IPS-18a (cell line): ENCODE measurements at regions not wholly inside any gene's neighbourhood (a gene's known extent, or its start where the extent isn't known, plus 50 kb on each side); places are given as distances from the start of the nearest gene placed in this dataset.

ENCODE experiments used
- H3K27ac ChIP-seq: one replicate; pipeline ENCODE4 v1.5.1; 2013; ENCODE audit warnings: low read length
- H3K27me3 ChIP-seq: one replicate; pipeline ENCODE4 v1.6.1; 2013; ENCODE audit warnings: mild to moderate bottlenecking, low read length; ENCODE audit not compliant: control insufficient read depth, insufficient read depth
- H3K36me3 ChIP-seq: one replicate; pipeline ENCODE4 v1.6.1; 2013; ENCODE audit warnings: low read depth, low read length; ENCODE audit not compliant: control insufficient read depth
- H3K4me1 ChIP-seq: one replicate; pipeline ENCODE4 v1.6.1; 2013; ENCODE audit warnings: low read depth, low read length; ENCODE audit not compliant: control insufficient read depth
- H3K4me3 ChIP-seq: one replicate; pipeline ENCODE4 v1.5.1; 2013; ENCODE audit warnings: low read length
- H3K9ac ChIP-seq: one replicate; pipeline ENCODE4 v1.6.1; 2013; ENCODE audit warnings: mild to moderate bottlenecking, low read length, moderate library complexity
- H3K9me3 ChIP-seq: one replicate; pipeline ENCODE4 v1.6.1; 2013; ENCODE audit warnings: low read depth, low read length; ENCODE audit not compliant: control insufficient read depth

- no peak overlapping the region for H3K9ac ChIP-seq
- no peaks in the 10 kb centered on the region for H3K9me3 ChIP-seq
Measured at GRCh38 chr10:4647109-4647785, 178.8 kb upstream of the AKR1E2 start.

GRCh38 chr10:4646547-4646946, 179.5 kb upstream of the AKR1E2 start:
- Histone ChIP-seq H3K4me3 (no peak overlapping the region), H3K27ac (no peak overlapping the region), H3K9ac (no peak overlapping the region), H3K4me1 (no peaks in the 10 kb centered on the region), H3K9me3 (no peaks in the 10 kb centered on the region), H3K36me3 (no peaks in the 10 kb centered on the region), H3K27me3 (no peaks in the 10 kb centered on the region)

More at GRCh38 chr10:4647109-4647785, 178.8 kb upstream of the AKR1E2 start:
- Histone ChIP-seq H3K4me3 (no peak overlapping the region), H3K4me1 (no peaks in the 10 kb centered on the region), H3K36me3 (no peaks in the 10 kb centered on the region), H3K27me3 (peaks cover 4% of the 10 kb centered on the region), H3K27ac (no peak overlapping the region)

- H3K4me3 ChIP-seq = no peak overlapping the region
- no peak overlapping the region for H3K9ac ChIP-seq
- H3K27me3 ChIP-seq = no peaks in the 10 kb centered on the region
- H3K36me3 ChIP-seq = no peaks in the 10 kb centered on the region
- no peaks in the 10 kb centered on the region for H3K9me3 ChIP-seq
- no peak overlapping the region for H3K27ac ChIP-seq
- no peaks in the 10 kb centered on the region for H3K4me1 ChIP-seq
Measured at GRCh38 chr10:4645836-4646235, 180.2 kb upstream of the AKR1E2 start.

- H3K4me1 ChIP-seq = no peaks in the 10 kb centered on the region
- H3K4me3 ChIP-seq = no peak overlapping the region
- H3K27me3 ChIP-seq = no peaks in the 10 kb centered on the region
- H3K27ac ChIP-seq = no peak overlapping the region
- no peaks in the 10 kb centered on the region for H3K9me3 ChIP-seq
- no peak overlapping the region for H3K9ac ChIP-seq
- H3K36me3 ChIP-seq = no peaks in the 10 kb centered on the region
Measured at GRCh38 chr10:4643471-4643870, 182.5 kb upstream of the AKR1E2 start.

- no peak overlapping the region for H3K9ac ChIP-seq
- H3K36me3 ChIP-seq = no peaks in the 10 kb centered on the region
- H3K4me1 ChIP-seq = no peaks in the 10 kb centered on the region
- H3K27ac ChIP-seq = no peak overlapping the region
- no peak overlapping the region for H3K4me3 ChIP-seq
- H3K27me3 ChIP-seq = no peaks in the 10 kb centered on the region
- H3K9me3 ChIP-seq = no peaks in the 10 kb centered on the region
Measured at GRCh38 chr10:4639960-4640359, 186.0 kb upstream of the AKR1E2 start.

GRCh38 chr10:4638099-4638498, 187.9 kb upstream of the AKR1E2 start:
- Histone ChIP-seq H3K36me3 (no peaks in the 10 kb centered on the region), H3K4me3 (no peak overlapping the region), H3K4me1 (no peaks in the 10 kb centered on the region), H3K9me3 (no peaks in the 10 kb centered on the region), H3K9ac (no peak overlapping the region), H3K27me3 (no peaks in the 10 kb centered on the region), H3K27ac (no peak overlapping the region)

- H3K27me3 ChIP-seq = no peaks in the 10 kb centered on the region
- H3K4me3 ChIP-seq = no peak overlapping the region
- H3K4me1 ChIP-seq = no peaks in the 10 kb centered on the region
- no peak overlapping the region for H3K9ac ChIP-seq
- no peaks in the 10 kb centered on the region for H3K9me3 ChIP-seq
- H3K27ac ChIP-seq = no peak overlapping the region
- no peaks in the 10 kb centered on the region for H3K36me3 ChIP-seq
Measured at GRCh38 chr10:4637657-4638056, 188.3 kb upstream of the AKR1E2 start.

GRCh38 chr10:4635883-4636282, 190.1 kb upstream of the AKR1E2 start:
- Histone ChIP-seq H3K36me3 (no peaks in the 10 kb centered on the region), H3K27ac (no peak overlapping the region), H3K9ac (no peak overlapping the region), H3K4me3 (no peak overlapping the region), H3K9me3 (no peaks in the 10 kb centered on the region), H3K4me1 (no peaks in the 10 kb centered on the region), H3K27me3 (no peaks in the 10 kb centered on the region)

- Histone ChIP-seq H3K36me3 (no peaks in the 10 kb centered on the region), H3K4me1 (no peaks in the 10 kb centered on the region), H3K4me3 (no peak overlapping the region), H3K27me3 (no peaks in the 10 kb centered on the region), H3K9ac (no peak overlapping the region), H3K9me3 (no peaks in the 10 kb centered on the region), H3K27ac (no peak overlapping the region)
Measured at GRCh38 chr10:4635388-4635787, 190.6 kb upstream of the AKR1E2 start.

GRCh38 chr10:4633776-4634175, 192.2 kb upstream of the AKR1E2 start:
- Histone ChIP-seq H3K36me3 (no peaks in the 10 kb centered on the region), H3K9ac (no peak overlapping the region), H3K27me3 (no peaks in the 10 kb centered on the region), H3K9me3 (no peaks in the 10 kb centered on the region), H3K4me1 (no peaks in the 10 kb centered on the region), H3K27ac (no peak overlapping the region), H3K4me3 (no peak overlapping the region)

- no peaks in the 10 kb centered on the region for H3K9me3 ChIP-seq
- no peak overlapping the region for H3K4me3 ChIP-seq
- no peak overlapping the region for H3K27ac ChIP-seq
- no peaks in the 10 kb centered on the region for H3K4me1 ChIP-seq
- H3K9ac ChIP-seq = no peak overlapping the region
- H3K27me3 ChIP-seq = no peaks in the 10 kb centered on the region
- no peaks in the 10 kb centered on the region for H3K36me3 ChIP-seq
Measured at GRCh38 chr10:4633186-4633585, 192.8 kb upstream of the AKR1E2 start.

GRCh38 chr10:4632757-4633156, 193.2 kb upstream of the AKR1E2 start:
- H3K4me1 ChIP-seq = no peaks in the 10 kb centered on the region
- no peaks in the 10 kb centered on the region for H3K9me3 ChIP-seq
- H3K27me3 ChIP-seq = no peaks in the 10 kb centered on the region
- no peak overlapping the region for H3K27ac ChIP-seq
- no peak overlapping the region for H3K9ac ChIP-seq
- no peak overlapping the region for H3K4me3 ChIP-seq
- H3K36me3 ChIP-seq = no peaks in the 10 kb centered on the region
